Endothelial cell (in vitro differentiated cells): ENCODE measurements at regions not wholly inside any gene's neighbourhood (a gene's known extent, or its start where the extent isn't known, plus 50 kb on each side); places are given as distances from the start of the nearest gene placed in this dataset.

Experiments used
- DNase-seq: peaks from one replicate; pipeline ENCODE4 v3.0.0; 2021; ENCODE audit warnings: low spot score
- H3K27ac Mint-ChIP-seq: one replicate; pipeline ENCODE4 v1.8.0; 2021; ENCODE audit warnings: mixed read lengths, inconsistent platforms; ENCODE audit not compliant: unreplicated experiment
- H3K27me3 Mint-ChIP-seq: one replicate; pipeline ENCODE4 v1.8.0; 2021; ENCODE audit warnings: mild to moderate bottlenecking, moderate library complexity, mixed read lengths, inconsistent platforms; ENCODE audit not compliant: unreplicated experiment
- H3K36me3 Mint-ChIP-seq: one replicate; pipeline ENCODE4 v1.8.0; 2021; ENCODE audit warnings: mild to moderate bottlenecking, low read depth, mixed read lengths, inconsistent platforms; ENCODE audit not compliant: unreplicated experiment
- H3K4me1 Mint-ChIP-seq: one replicate; pipeline ENCODE4 v1.8.0; 2021; ENCODE audit warnings: mild to moderate bottlenecking, mixed read lengths, inconsistent platforms; ENCODE audit not compliant: unreplicated experiment
- H3K4me3 Mint-ChIP-seq: one replicate; pipeline ENCODE4 v1.8.0; 2021; ENCODE audit warnings: mild to moderate bottlenecking, mixed read lengths, inconsistent platforms; ENCODE audit not compliant: unreplicated experiment
- H3K9me3 Mint-ChIP-seq: one replicate; pipeline ENCODE4 v1.8.0; 2021; ENCODE audit warnings: mixed read lengths, inconsistent platforms; ENCODE audit not compliant: unreplicated experiment
- TF ChIP-seq, protein P1 (sequence below): fragments of 200-600 bp; sonication (generic); IDR thresholded peaks from one replicate; pipeline ENCODE4 v1.5.0; 2021; ENCODE audit warnings: antibody characterized with exemption; ENCODE audit not compliant: unreplicated experiment

DNA sequence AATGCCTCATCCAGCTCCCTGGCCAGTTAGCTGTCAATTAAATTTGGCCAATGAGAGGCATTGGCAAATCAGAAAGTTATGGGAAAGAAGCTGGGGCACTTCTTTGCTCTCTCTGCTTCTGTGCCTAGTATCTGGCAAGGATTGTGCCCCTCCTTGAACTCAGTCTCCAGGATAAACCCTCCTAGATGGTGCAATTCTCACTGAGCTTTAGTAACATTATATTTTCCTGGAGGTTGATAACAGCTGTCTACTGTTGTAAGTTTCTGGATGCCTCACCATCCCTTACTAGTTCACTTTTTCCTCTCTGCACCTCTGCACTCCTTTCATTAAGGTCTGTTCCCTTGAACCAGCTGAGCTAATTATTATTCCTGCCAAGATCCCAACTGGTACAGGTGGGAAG is 329.5 kb downstream of the MFSD1 start:
- Mint-ChIP-seq H3K36me3 (no peaks in the 10 kb centered on the region), H3K4me1 (peaks cover 11% of the 10 kb centered on the region), H3K27me3 (no peaks in the 10 kb centered on the region), H3K9me3 (no peaks in the 10 kb centered on the region), H3K4me3 (no peak overlapping the region), H3K27ac (no peak overlapping the region)
- no peak for DNase-seq
- TF ChIP-seq, protein P1, sequence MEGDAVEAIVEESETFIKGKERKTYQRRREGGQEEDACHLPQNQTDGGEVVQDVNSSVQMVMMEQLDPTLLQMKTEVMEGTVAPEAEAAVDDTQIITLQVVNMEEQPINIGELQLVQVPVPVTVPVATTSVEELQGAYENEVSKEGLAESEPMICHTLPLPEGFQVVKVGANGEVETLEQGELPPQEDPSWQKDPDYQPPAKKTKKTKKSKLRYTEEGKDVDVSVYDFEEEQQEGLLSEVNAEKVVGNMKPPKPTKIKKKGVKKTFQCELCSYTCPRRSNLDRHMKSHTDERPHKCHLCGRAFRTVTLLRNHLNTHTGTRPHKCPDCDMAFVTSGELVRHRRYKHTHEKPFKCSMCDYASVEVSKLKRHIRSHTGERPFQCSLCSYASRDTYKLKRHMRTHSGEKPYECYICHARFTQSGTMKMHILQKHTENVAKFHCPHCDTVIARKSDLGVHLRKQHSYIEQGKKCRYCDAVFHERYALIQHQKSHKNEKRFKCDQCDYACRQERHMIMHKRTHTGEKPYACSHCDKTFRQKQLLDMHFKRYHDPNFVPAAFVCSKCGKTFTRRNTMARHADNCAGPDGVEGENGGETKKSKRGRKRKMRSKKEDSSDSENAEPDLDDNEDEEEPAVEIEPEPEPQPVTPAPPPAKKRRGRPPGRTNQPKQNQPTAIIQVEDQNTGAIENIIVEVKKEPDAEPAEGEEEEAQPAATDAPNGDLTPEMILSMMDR, result no peak

GRCh38 chr3:159137949-159138348 is 336.1 kb downstream of the MFSD1 start:
- H3K27me3 Mint-ChIP-seq, result no peaks in the 10 kb centered on the region
- DNase-seq, result no peak
- no peaks in the 10 kb centered on the region for H3K36me3 Mint-ChIP-seq
- H3K27ac Mint-ChIP-seq, result no peak overlapping the region
- H3K4me1 Mint-ChIP-seq, result no peaks in the 10 kb centered on the region
- TF ChIP-seq, protein P1, result no peak
- no peak overlapping the region for H3K4me3 Mint-ChIP-seq
- no peaks in the 10 kb centered on the region for H3K9me3 Mint-ChIP-seq

DNA sequence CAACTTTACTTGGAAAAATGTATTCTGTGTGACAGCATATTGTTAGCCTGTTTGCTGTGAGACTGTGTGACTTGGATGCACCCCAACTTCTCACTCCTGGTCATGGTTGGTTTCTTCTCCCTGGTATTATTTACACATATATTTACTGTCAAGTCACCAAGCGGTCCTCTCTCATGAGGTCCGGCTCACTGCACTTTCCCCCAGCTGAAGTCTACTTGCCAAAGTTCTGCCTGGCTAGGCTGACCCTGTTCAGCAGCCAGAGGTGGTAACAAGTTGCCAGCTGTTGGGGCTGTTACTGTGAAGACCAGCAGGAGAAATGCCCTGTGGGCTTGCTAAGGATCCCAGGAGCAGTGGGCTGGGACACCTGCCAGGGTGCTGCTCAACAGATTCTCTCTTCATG is 337.5 kb downstream of the MFSD1 start:
- Mint-ChIP-seq H3K27me3 (peaks cover 1% of the 10 kb centered on the region), H3K27ac (no peak overlapping the region), H3K4me3 (no peak overlapping the region), H3K4me1 (no peaks in the 10 kb centered on the region), H3K9me3 (no peaks in the 10 kb centered on the region), H3K36me3 (no peaks in the 10 kb centered on the region)
- no peak for DNase-seq
- TF ChIP-seq, protein P1, result no peak

DNA sequence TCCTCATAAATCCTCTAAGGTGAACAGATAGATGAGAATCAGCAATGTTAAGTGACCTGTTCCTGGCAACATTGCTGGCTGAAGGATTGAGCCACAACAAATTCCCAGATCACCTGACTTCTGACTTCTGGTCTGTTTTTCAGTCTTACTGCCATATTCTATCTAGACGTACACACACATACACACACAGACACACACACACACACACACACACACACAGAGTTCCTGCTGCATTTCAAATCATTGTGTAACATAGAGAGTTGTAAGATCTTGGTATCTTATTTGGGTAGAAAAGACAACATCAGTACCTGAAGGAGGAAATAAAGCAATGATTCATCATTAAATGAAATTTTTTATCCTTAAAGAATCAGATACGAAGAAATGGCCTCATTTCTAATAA is 342.6 kb downstream of the MFSD1 start:
- Mint-ChIP-seq H3K4me3 (no peak overlapping the region), H3K27ac (no peak overlapping the region), H3K9me3 (no peaks in the 10 kb centered on the region), H3K27me3 (peaks cover 1% of the 10 kb centered on the region), H3K36me3 (no peaks in the 10 kb centered on the region), H3K4me1 (no peaks in the 10 kb centered on the region)
- TF ChIP-seq, protein P1, result no peak
- DNase-seq, result no peak

GRCh38 chr3:159144891-159145290 is 343.0 kb downstream of the MFSD1 start:
- H3K4me3 Mint-ChIP-seq, result no peak overlapping the region
- H3K36me3 Mint-ChIP-seq, result no peaks in the 10 kb centered on the region
- H3K4me1 Mint-ChIP-seq, result no peaks in the 10 kb centered on the region
- peaks cover 3% of the 10 kb centered on the region for H3K27me3 Mint-ChIP-seq
- TF ChIP-seq, protein P1, result no peak
- DNase-seq, result no peak
- H3K9me3 Mint-ChIP-seq, result no peaks in the 10 kb centered on the region
- H3K27ac Mint-ChIP-seq, result no peak overlapping the region
